ENCODE measurements at regions not wholly inside any gene's neighbourhood (a gene's known extent, or its start where the extent isn't known, plus 50 kb on each side); places are given as distances from the start of the nearest gene placed in this dataset.

DNA sequence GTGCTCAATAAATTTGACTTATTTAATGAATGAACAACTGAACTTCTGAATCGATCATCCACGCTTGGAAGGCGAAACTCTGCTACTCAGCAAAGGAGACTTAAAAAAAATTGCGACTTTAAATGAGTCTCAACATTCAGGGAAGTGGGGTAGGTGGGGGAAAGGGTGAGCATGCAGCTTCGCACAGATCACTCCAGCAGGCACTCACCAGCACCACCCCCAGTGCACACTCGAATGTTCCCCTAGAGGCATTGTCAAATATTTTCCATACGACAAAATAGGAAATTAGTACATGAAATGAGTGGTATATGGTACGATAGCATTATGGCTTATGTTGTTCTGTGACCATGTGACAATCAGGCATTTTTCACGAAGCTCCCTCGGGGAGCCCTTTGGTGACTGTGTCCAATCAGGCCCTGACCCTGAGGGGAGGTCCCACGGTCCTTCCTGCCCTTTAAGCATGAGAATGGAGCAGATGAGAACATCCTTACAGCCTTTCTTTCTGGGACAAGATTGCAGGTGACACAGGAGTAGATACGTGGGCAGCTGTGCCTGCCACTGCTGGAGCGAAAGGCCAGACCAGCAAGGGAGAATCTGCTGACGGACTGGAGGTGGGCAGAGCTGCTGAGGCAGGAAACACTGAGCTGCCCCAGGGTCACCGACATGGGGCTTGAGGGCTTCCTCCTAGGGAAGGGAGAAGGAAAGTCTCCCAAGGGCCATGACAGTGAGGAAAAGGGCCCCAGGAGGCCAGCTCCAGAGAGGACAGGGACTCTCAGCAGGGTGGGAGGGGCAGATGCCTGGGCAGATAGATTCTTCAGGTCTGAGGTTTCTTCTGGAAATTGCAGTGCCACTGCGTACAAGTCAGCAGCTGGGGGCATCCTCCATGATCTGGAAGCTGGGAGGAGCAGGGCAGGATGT lies 101.3 kb upstream of the ID2 start:
- Histone ChIP-seq H3K36me3 (no peaks in the 10 kb centered on the region), H3K27me3 (no peaks in the 10 kb centered on the region), H3K9me3 (no peaks in the 10 kb centered on the region), H3K4me3 (no peak overlapping the region), H3K4me1 (peaks cover 6 to 37% (median 27%) of the 10 kb centered on the region in 4 donors), H3K27ac (peak overlapping the region in 1 of 4 donors; percentile 8)
- in situ Hi-C loops (cut with MboI; ENCODE audit: low pct_ligation_motif_present in 1 of 4, low pct_unique_long_range_greater_than_20kb in 1 of 4, low sequenced_read_pairs in 3 of 4) (no loop called here), intact Hi-C loops (cut with DNase I; ENCODE audit: low total_unique reads) (loop anchor here (2.0 kb wide), 1 partner anchor 924 kb away; no protein-coding TSS in a partner anchor)
- no peak for DNase-seq
- TF ChIP-seq POLR2A (IDR thresholded peaks at IDR 0.05), result no peak
- TF ChIP-seq POLR2AphosphoS5 (IDR thresholded peaks at IDR 0.05), result no peak
- no peak for TF ChIP-seq EP300 (IDR thresholded peaks at IDR 0.05; ENCODE audit: low read depth)
- TF ChIP-seq, protein P1, sequence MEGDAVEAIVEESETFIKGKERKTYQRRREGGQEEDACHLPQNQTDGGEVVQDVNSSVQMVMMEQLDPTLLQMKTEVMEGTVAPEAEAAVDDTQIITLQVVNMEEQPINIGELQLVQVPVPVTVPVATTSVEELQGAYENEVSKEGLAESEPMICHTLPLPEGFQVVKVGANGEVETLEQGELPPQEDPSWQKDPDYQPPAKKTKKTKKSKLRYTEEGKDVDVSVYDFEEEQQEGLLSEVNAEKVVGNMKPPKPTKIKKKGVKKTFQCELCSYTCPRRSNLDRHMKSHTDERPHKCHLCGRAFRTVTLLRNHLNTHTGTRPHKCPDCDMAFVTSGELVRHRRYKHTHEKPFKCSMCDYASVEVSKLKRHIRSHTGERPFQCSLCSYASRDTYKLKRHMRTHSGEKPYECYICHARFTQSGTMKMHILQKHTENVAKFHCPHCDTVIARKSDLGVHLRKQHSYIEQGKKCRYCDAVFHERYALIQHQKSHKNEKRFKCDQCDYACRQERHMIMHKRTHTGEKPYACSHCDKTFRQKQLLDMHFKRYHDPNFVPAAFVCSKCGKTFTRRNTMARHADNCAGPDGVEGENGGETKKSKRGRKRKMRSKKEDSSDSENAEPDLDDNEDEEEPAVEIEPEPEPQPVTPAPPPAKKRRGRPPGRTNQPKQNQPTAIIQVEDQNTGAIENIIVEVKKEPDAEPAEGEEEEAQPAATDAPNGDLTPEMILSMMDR (IDR thresholded peaks at IDR 0.05), result no peak
- whole genome bisulfite sequencing, 2 donors (ENCODE audit: low coverage in 1 of 2), result 82 to 90% methylated on average over 11 to 16 of the region's 16 CpGs

- in situ Hi-C loops (cut with MboI; ENCODE audit: low pct_ligation_motif_present in 1 of 4, low pct_unique_long_range_greater_than_20kb in 1 of 4, low sequenced_read_pairs in 3 of 4), result no loop called here
Observed at GRCh38 chr2:8581234-8581561, 100.7 kb upstream of the ID2 start.

DNA sequence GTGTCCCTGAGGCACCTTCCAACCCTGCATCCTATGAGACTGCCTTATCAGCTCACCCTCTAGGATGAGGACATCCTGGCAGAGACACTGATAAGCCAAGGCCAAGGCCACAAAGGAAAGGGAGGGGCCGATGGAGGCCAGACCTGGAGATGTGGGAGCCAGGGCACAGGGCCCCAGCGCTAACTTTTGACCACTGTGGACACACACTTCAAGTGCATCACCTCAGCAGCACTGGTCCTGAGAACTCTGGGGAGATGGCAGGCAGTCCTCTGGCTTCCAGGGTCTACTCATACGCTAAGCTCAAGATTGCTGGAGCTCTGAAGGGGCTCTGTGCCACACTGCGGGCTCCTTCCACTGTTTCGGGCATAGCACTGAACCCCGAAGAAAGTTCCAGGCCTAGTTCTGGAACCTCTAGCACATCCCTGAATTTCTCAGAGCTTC lies 100.2 kb upstream of the ID2 start:
- Histone ChIP-seq H3K27ac (peak overlapping the region in 2 of 4 donors; percentile 3 to 8), H3K9me3 (no peaks in the 10 kb centered on the region), H3K4me1 (peaks cover 6 to 31% (median 24%) of the 10 kb centered on the region in 4 donors), H3K27me3 (no peaks in the 10 kb centered on the region), H3K36me3 (no peaks in the 10 kb centered on the region), H3K4me3 (no peak overlapping the region)
- 91% methylated on average over 6 of the region's 6 CpGs; no CpG with 5 or more reads in 1 of the 2 donors for WGBS, 2 donors (ENCODE audit: low coverage in 1 of 2)
- no peak for TF ChIP-seq POLR2A (IDR thresholded peaks at IDR 0.05)
- no peak for TF ChIP-seq EP300 (IDR thresholded peaks at IDR 0.05; ENCODE audit: low read depth)
- no peak for TF ChIP-seq POLR2AphosphoS5 (IDR thresholded peaks at IDR 0.05)
- no peak for DNase-seq
- intact Hi-C loops (cut with DNase I; ENCODE audit: low total_unique reads) (loop anchor here (2.0 kb wide), 1 partner anchor 925 kb away; no protein-coding TSS in a partner anchor), in situ Hi-C loops (cut with MboI; ENCODE audit: low pct_ligation_motif_present in 1 of 4, low pct_unique_long_range_greater_than_20kb in 1 of 4, low sequenced_read_pairs in 3 of 4) (no loop called here)

More at GRCh38 chr2:8581234-8581561, 100.7 kb upstream of the ID2 start:
- no peaks in the 10 kb centered on the region for H3K36me3 ChIP-seq
- H3K27ac ChIP-seq, result peak overlapping the region in 2 of 4 donors; percentile 3 to 8
- WGBS, 2 donors (ENCODE audit: low coverage in 1 of 2), result 40 to 71% methylated on average over 1 to 6 of the region's 6 CpGs
- no peaks in the 10 kb centered on the region for H3K9me3 ChIP-seq
- no peak overlapping the region for H3K4me3 ChIP-seq
- peak; percentile 37 for DNase-seq
- no peaks in the 10 kb centered on the region for H3K27me3 ChIP-seq
- intact Hi-C loops (cut with DNase I; ENCODE audit: low total_unique reads), result loop anchor here (2.0 kb wide), 1 partner anchor 924 kb away; no protein-coding TSS in a partner anchor
- TF ChIP-seq POLR2AphosphoS5 (IDR thresholded peaks at IDR 0.05) (no peak), POLR2A (IDR thresholded peaks at IDR 0.05) (peak; percentile 26)
- peaks cover 6 to 35% (median 26%) of the 10 kb centered on the region in 4 donors for H3K4me1 ChIP-seq

DNA sequence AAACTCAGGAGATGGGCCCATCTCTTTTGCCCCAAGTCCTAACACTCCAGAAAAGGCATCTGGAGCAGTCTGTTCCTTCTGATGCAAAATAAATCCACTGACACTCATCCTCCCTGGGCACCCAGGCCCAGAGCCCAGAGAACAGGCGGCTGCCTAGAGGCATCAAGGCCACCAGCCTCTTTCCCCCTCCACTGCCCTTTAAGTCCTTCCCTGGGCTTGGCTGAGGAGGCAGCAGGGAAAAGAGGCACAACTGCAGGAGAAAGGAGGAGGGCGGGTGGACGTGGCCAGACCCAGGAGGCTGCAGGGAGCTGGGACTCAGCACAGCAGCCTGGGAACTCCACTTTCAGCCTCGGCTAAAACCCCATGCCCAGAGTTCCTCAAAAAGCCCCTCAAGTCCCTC lies 99.7 kb upstream of the ID2 start:
- 84 to 100% methylated on average over 1 to 4 of the region's 4 CpGs for WGBS, 2 donors (ENCODE audit: low coverage in 1 of 2)
- peaks cover 6 to 28% (median 24%) of the 10 kb centered on the region in 4 donors for H3K4me1 ChIP-seq
- in situ Hi-C loops (cut with MboI; ENCODE audit: low pct_ligation_motif_present in 1 of 4, low pct_unique_long_range_greater_than_20kb in 1 of 4, low sequenced_read_pairs in 3 of 4) (no loop called here), intact Hi-C loops (cut with DNase I; ENCODE audit: low total_unique reads) (no loop called here)
- peak overlapping the region in 1 of 4 donors; percentile 84 for H3K27ac ChIP-seq
- no peaks in the 10 kb centered on the region for H3K27me3 ChIP-seq
- no peak for TF ChIP-seq POLR2AphosphoS5 (IDR thresholded peaks at IDR 0.05)
- TF ChIP-seq, protein P1 (IDR thresholded peaks at IDR 0.05), result no peak
- TF ChIP-seq EP300 (IDR thresholded peaks at IDR 0.05; ENCODE audit: low read depth), result no peak
- TF ChIP-seq POLR2A (IDR thresholded peaks at IDR 0.05), result no peak
- DNase-seq, result no peak
- H3K4me3 ChIP-seq, result no peak overlapping the region
- no peaks in the 10 kb centered on the region for H3K36me3 ChIP-seq
- H3K9me3 ChIP-seq, result no peaks in the 10 kb centered on the region
